ENCODE measurements at regions not wholly inside any gene's neighbourhood (a gene's known extent, or its start where the extent isn't known, plus 50 kb on each side); places are given as distances from the start of the nearest gene placed in this dataset.
"Not testable (repeated sequence)": the region's sequence is repeated elsewhere in the genome, so short reads cannot be mapped to it uniquely, and the experiment has no call there.

GRCh38 chr6:4256969-4257368 is 121.6 kb upstream of the ECI2 start:
- Mint-ChIP-seq H3K36me3 (ENCODE audit: low read depth) (no peaks in the 10 kb centered on the region), H3K27ac (no peak overlapping the region), H3K27me3 (ENCODE audit: insufficient read depth) (no peaks in the 10 kb centered on the region), H3K9me3 (no peaks in the 10 kb centered on the region), H3K4me1 (no peaks in the 10 kb centered on the region), H3K4me3 (no peak overlapping the region)
- H3K4me3 ChIP-seq (ENCODE audit: low read length), result no peak overlapping the region
- 82 to 86% methylated on average over 3 of the region's 3 CpGs for WGBS, 2 experiments (ENCODE audit: insufficient coverage in 1 of 2, insufficient read length in 1 of 2)
- no peak for TF ChIP-seq CTCF (conservative IDR thresholded peaks at IDR 0.05)
- no peak overlapping the region for H3K9ac ChIP-seq (ENCODE audit: extremely low read depth, low read length, poor library complexity, severe bottlenecking)
- no peaks in the 10 kb centered on the region for H3K9me3 ChIP-seq (ENCODE audit: control insufficient read depth, low read length)
- no peaks in the 10 kb centered on the region for H3K4me1 ChIP-seq (ENCODE audit: control insufficient read depth, insufficient read depth, low read length)
- H3K36me3 ChIP-seq (ENCODE audit: control insufficient read depth, insufficient read depth, low read length), result no peaks in the 10 kb centered on the region
- DNase-seq, result no peak
- no peaks in the 10 kb centered on the region for H3K27me3 ChIP-seq (ENCODE audit: control insufficient read depth, insufficient read depth, low read length, poor library complexity, severe bottlenecking)
- no peak overlapping the region for H3K27ac ChIP-seq (ENCODE audit: low read depth, low read length)

DNA sequence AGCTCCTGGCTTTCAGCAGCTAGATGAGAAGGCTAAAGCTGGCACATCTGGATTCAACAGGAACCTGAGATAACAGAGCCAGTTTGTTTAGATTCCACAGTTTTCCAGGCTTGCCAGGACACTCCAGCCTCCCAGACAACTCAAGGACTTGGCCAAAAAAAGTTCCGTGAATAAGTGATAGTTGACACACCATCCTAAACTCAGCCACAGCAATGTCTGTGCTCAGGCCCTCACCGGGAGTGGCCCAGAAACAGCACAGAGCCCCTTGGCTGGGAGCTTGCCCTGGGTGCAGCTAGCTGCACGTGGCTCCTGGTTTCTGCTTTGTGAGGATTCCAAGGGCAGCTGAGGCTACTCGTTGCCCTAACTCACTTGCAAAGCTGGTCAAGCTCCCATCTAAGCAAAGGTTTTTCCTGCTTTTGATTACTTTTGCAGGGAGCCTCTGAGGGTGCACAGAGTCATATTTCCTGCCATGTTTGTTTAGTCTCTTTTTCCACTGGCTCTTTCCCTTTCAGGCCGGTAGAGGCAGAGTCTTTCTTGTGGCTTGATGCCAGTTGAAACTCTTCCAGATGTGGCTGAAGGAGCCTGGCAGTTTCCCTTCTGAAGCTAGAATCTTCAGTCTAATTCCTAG is 118.3 kb upstream of the ECI2 start:
- Mint-ChIP-seq H3K4me1 (no peaks in the 10 kb centered on the region), H3K9me3 (no peaks in the 10 kb centered on the region)
- WGBS, 2 experiments (ENCODE audit: insufficient coverage in 1 of 2, insufficient read length in 1 of 2), result 86 to 87% methylated on average over 3 to 5 of the region's 5 CpGs

GRCh38 chr6:4252445-4252844 is 117.1 kb upstream of the ECI2 start:
- not testable (repeated sequence) for H3K27me3 ChIP-seq (ENCODE audit: control insufficient read depth, insufficient read depth, low read length, poor library complexity, severe bottlenecking); H3K36me3 ChIP-seq (ENCODE audit: control insufficient read depth, insufficient read depth, low read length); H3K27ac ChIP-seq (ENCODE audit: low read depth, low read length); DNase-seq; H3K36me3 Mint-ChIP-seq (ENCODE audit: low read depth); H3K4me1 Mint-ChIP-seq; H3K9ac ChIP-seq (ENCODE audit: extremely low read depth, low read length, poor library complexity, severe bottlenecking); H3K27me3 Mint-ChIP-seq (ENCODE audit: insufficient read depth); H3K4me3 ChIP-seq (ENCODE audit: low read length); H3K9me3 Mint-ChIP-seq; H3K4me1 ChIP-seq (ENCODE audit: control insufficient read depth, insufficient read depth, low read length); H3K9me3 ChIP-seq (ENCODE audit: control insufficient read depth, low read length); H3K27ac Mint-ChIP-seq; H3K4me3 Mint-ChIP-seq
- WGBS, 2 experiments (ENCODE audit: insufficient coverage in 1 of 2, insufficient read length in 1 of 2), result 88 to 100% methylated on average over 2 to 4 of the region's 5 CpGs

More for the DNA sequence above, 118.3 kb upstream of the ECI2 start:
- H3K27ac Mint-ChIP-seq, result no peak overlapping the region
- no peak overlapping the region for H3K4me3 Mint-ChIP-seq
- H3K9me3 ChIP-seq (ENCODE audit: control insufficient read depth, low read length), result no peaks in the 10 kb centered on the region
- no peak overlapping the region for H3K9ac ChIP-seq (ENCODE audit: extremely low read depth, low read length, poor library complexity, severe bottlenecking)
- no peak overlapping the region for H3K4me3 ChIP-seq (ENCODE audit: low read length)
- no peak overlapping the region for H3K27ac ChIP-seq (ENCODE audit: low read depth, low read length)
- H3K4me1 ChIP-seq (ENCODE audit: control insufficient read depth, insufficient read depth, low read length), result no peaks in the 10 kb centered on the region
- H3K36me3 ChIP-seq (ENCODE audit: control insufficient read depth, insufficient read depth, low read length), result no peaks in the 10 kb centered on the region
- H3K36me3 Mint-ChIP-seq (ENCODE audit: low read depth), result no peaks in the 10 kb centered on the region
- DNase-seq, result no peak
- no peaks in the 10 kb centered on the region for H3K27me3 Mint-ChIP-seq (ENCODE audit: insufficient read depth)
- H3K27me3 ChIP-seq (ENCODE audit: control insufficient read depth, insufficient read depth, low read length, poor library complexity, severe bottlenecking), result no peaks in the 10 kb centered on the region
- TF ChIP-seq CTCF (conservative IDR thresholded peaks at IDR 0.05), result no peak

- no peaks in the 10 kb centered on the region for H3K36me3 Mint-ChIP-seq (ENCODE audit: low read depth)
- no peaks in the 10 kb centered on the region for H3K36me3 ChIP-seq (ENCODE audit: control insufficient read depth, insufficient read depth, low read length)
- no peak overlapping the region for H3K27ac Mint-ChIP-seq
- WGBS, 2 experiments (ENCODE audit: insufficient coverage in 1 of 2, insufficient read length in 1 of 2), result 100% methylated on average over 1 of the region's 1 CpG; no CpG with 5 or more reads in 1 of the 2 experiments
- H3K27me3 ChIP-seq (ENCODE audit: control insufficient read depth, insufficient read depth, low read length, poor library complexity, severe bottlenecking), result no peaks in the 10 kb centered on the region
- TF ChIP-seq CTCF (conservative IDR thresholded peaks at IDR 0.05), result no peak
- no peak for DNase-seq
- no peak overlapping the region for H3K9ac ChIP-seq (ENCODE audit: extremely low read depth, low read length, poor library complexity, severe bottlenecking)
- H3K9me3 ChIP-seq (ENCODE audit: control insufficient read depth, low read length), result no peaks in the 10 kb centered on the region
- no peaks in the 10 kb centered on the region for H3K4me1 Mint-ChIP-seq
- no peak overlapping the region for H3K4me3 Mint-ChIP-seq
- H3K27ac ChIP-seq (ENCODE audit: low read depth, low read length), result no peak overlapping the region
- no peaks in the 10 kb centered on the region for H3K27me3 Mint-ChIP-seq (ENCODE audit: insufficient read depth)
- H3K4me3 ChIP-seq (ENCODE audit: low read length), result no peak overlapping the region
- no peaks in the 10 kb centered on the region for H3K4me1 ChIP-seq (ENCODE audit: control insufficient read depth, insufficient read depth, low read length)
- peaks cover 8% of the 10 kb centered on the region for H3K9me3 Mint-ChIP-seq
Observed at GRCh38 chr6:4250645-4251044, 115.3 kb upstream of the ECI2 start.

DNA sequence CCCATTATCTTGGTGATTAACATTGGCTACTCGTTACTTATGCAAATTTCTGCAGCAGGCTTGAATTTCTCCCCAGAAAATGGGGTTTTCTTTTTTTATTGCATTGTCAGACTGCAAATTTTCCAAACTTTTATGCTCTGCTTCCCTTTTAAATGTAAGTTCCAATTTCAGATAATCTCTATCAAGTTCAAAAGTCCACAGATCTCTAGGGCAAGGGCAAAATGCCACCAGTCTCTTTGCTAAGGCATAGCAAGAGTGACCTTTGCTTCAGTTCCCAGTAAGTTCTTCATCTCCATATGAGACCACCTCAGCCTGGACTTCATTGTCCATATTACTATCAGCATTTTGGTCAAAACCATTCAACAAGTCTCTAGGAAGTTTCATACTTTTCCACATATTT is 108.5 kb upstream of the ECI2 start:
- H3K4me3 ChIP-seq (ENCODE audit: low read length); H3K27ac ChIP-seq (ENCODE audit: low read depth, low read length); H3K27ac Mint-ChIP-seq; H3K27me3 ChIP-seq (ENCODE audit: control insufficient read depth, insufficient read depth, low read length, poor library complexity, severe bottlenecking); DNase-seq; H3K9ac ChIP-seq (ENCODE audit: extremely low read depth, low read length, poor library complexity, severe bottlenecking); H3K4me1 Mint-ChIP-seq; H3K4me1 ChIP-seq (ENCODE audit: control insufficient read depth, insufficient read depth, low read length); H3K36me3 Mint-ChIP-seq (ENCODE audit: low read depth); H3K27me3 Mint-ChIP-seq (ENCODE audit: insufficient read depth); H3K36me3 ChIP-seq (ENCODE audit: control insufficient read depth, insufficient read depth, low read length); H3K4me3 Mint-ChIP-seq: not testable (repeated sequence)
- 83 to 86% methylated on average over 1 of the region's 1 CpG for WGBS, 2 experiments (ENCODE audit: insufficient coverage in 1 of 2, insufficient read length in 1 of 2)
- H3K9me3 ChIP-seq (ENCODE audit: control insufficient read depth, low read length), result peaks cover 13% of the 10 kb centered on the region
- peaks cover 42% of the 10 kb centered on the region for H3K9me3 Mint-ChIP-seq

Data from endodermal cell (in vitro differentiated cells).